H1 (cell line): ENCODE measurements at regions not wholly inside any gene's neighbourhood (a gene's known extent, or its start where the extent isn't known, plus 50 kb on each side); places are given as distances from the start of the nearest gene placed in this dataset.

Source experiments
- CTCF ChIA-PET: fragments of 300-600 bp; sonication (Branson Sonifier 250); formaldehyde crosslinking; loops from one replicate; lab custom pipeline; 2021; ENCODE audit not compliant: partially characterized antibody; lab: Charles Lee
- POLR2A ChIA-PET: fragments of 300-600 bp; sonication (Branson Sonifier 250); formaldehyde crosslinking; loops from one replicate; lab custom pipeline; 2021; ENCODE audit warnings: inconsistent platforms; ENCODE audit not compliant: partially characterized antibody; lab: Charles Lee
- DNase-seq, 2 experiments: peaks; one replicate each; pipeline versions ENCODE4 v3.0.0 to v3.0.0-alpha.2; 2010 to 2022; ENCODE audit warnings: low spot score in 2 of 2, low read depth in 1 of 2, mixed read lengths in 1 of 2
- FAIRE-seq: peaks from 2 replicates; lab custom pipeline; 2011; peaks lifted over from hg19 to GRCh38; lab: Jason Lieb, UNC
- H2AFZ ChIP-seq: 2 replicates; pipeline ENCODE4 v1.8.1; 2012; ENCODE audit warnings: low read length, inconsistent platforms
- H2AK5ac ChIP-seq: 2 replicates; pipeline ENCODE4 v1.6.1; 2013; ENCODE audit warnings: low read depth, low read length
- H2BK120ac ChIP-seq: replicated peaks from 2 replicates; pipeline ENCODE3; 2013; ENCODE audit warnings: low read depth, low read length, inconsistent platforms
- H2BK12ac ChIP-seq: 2 replicates; pipeline ENCODE4 v1.6.1; 2013; ENCODE audit warnings: low read depth, low read length
- H2BK15ac ChIP-seq: 2 replicates; pipeline ENCODE4 v1.6.1; 2013; ENCODE audit warnings: low read length
- H2BK20ac ChIP-seq: 2 replicates; pipeline ENCODE4 v1.6.1; 2013; ENCODE audit warnings: low read length
- H2BK5ac ChIP-seq: 2 replicates; pipeline ENCODE4 v1.6.1; 2013; ENCODE audit warnings: low read depth, low read length
- H3K14ac ChIP-seq: 2 replicates; pipeline ENCODE4 v1.6.1; 2013; ENCODE audit warnings: inconsistent platforms; ENCODE audit not compliant: insufficient read length
- H3K18ac ChIP-seq: 2 replicates; pipeline ENCODE4 v1.6.1; 2013; ENCODE audit warnings: low read length; ENCODE audit errors: extremely low read depth
- H3K23ac ChIP-seq: 2 replicates; pipeline ENCODE4 v1.6.1; 2013; ENCODE audit warnings: inconsistent platforms; ENCODE audit not compliant: insufficient read length
- H3K23me2 ChIP-seq: 2 replicates; pipeline ENCODE4 v1.6.1; 2013; ENCODE audit warnings: low read depth, low read length
- H3K27ac ChIP-seq: 2 replicates; pipeline ENCODE4 v1.6.1; 2011; ENCODE audit warnings: low read depth, low read length, inconsistent platforms
- H3K27me3 ChIP-seq, 4 experiments: replicated peaks in 1 of 4; 1 replicate in 1 of 4; 2 replicates in 3 of 4; pipeline versions ENCODE4 v1.6.1 to v1.8.1; 2011 to 2013; ENCODE audit warnings: low read length in 3 of 4, mild to moderate bottlenecking in 3 of 4, inconsistent platforms in 2 of 4, mixed read lengths in 2 of 4, moderate library complexity in 1 of 4; ENCODE audit not compliant: control insufficient read depth in 3 of 4, insufficient read depth in 3 of 4; ENCODE audit errors: extremely low read depth in 1 of 4
- H3K36me3 ChIP-seq, 4 experiments: 2 replicates each; pipeline versions ENCODE4 v1.6.1 to v1.8.1; 2011 to 2013; ENCODE audit warnings: mild to moderate bottlenecking in 4 of 4, low read length in 3 of 4, moderate library complexity in 2 of 4, control low read depth in 1 of 4, inconsistent platforms in 1 of 4; ENCODE audit not compliant: insufficient read depth in 4 of 4, control insufficient read depth in 2 of 4
- H3K4ac ChIP-seq: replicated peaks from 2 replicates; pipeline ENCODE3; 2013; ENCODE audit warnings: low read length, low read depth, mixed read lengths, inconsistent platforms; ENCODE audit not compliant: insufficient read length
- H3K4me1 ChIP-seq, 4 experiments: replicated peaks in 1 of 4; 1 replicate in 1 of 4; 2 replicates in 3 of 4; pipeline versions ENCODE4 v1.6.1 to v1.8.1; 2011 to 2013; ENCODE audit warnings: low read length in 3 of 4, inconsistent platforms in 2 of 4, mixed read lengths in 1 of 4; ENCODE audit not compliant: insufficient read depth in 4 of 4, control insufficient read depth in 3 of 4
- H3K4me2 ChIP-seq, 2 experiments: 2 replicates each; pipeline versions ENCODE4 v1.6.1 to v1.8.1; 2011 to 2013; ENCODE audit warnings: low read depth in 2 of 2, low read length in 2 of 2, control low read depth in 1 of 2, inconsistent platforms in 1 of 2, mild to moderate bottlenecking in 1 of 2; ENCODE audit not compliant: insufficient read depth in 1 of 2
- H3K4me3 ChIP-seq, 4 experiments: fragments of 200-600, 300-600 bp in 1 of 4; sonication (generic), shearing (Covaris generic), sonication (Bioruptor Twin) in 1 of 4; 2 replicates each; pipeline versions ENCODE4 v1.5.1 to v1.8.1; 2011 to 2016; ENCODE audit warnings: low read length in 4 of 4, low read depth in 3 of 4, control low read depth in 2 of 4, inconsistent platforms in 2 of 4, mild to moderate bottlenecking in 2 of 4, mixed read lengths in 1 of 4, moderate library complexity in 1 of 4; ENCODE audit not compliant: insufficient read depth in 2 of 4; ENCODE audit errors: extremely low read depth in 1 of 4
- H3K56ac ChIP-seq: replicated peaks from 2 replicates; pipeline ENCODE3; 2013; ENCODE audit warnings: low read depth, mild to moderate bottlenecking, mixed read lengths, low read length, inconsistent platforms; ENCODE audit not compliant: insufficient read length
- H3K79me1 ChIP-seq: 2 replicates; pipeline ENCODE4 v1.6.1; 2013; ENCODE audit warnings: low read depth, low read length, control low read depth
- H3K79me2 ChIP-seq, 2 experiments: 2 replicates each; pipeline versions ENCODE4 v1.6.1 to v1.8.1; 2012 to 2013; ENCODE audit warnings: low read length in 2 of 2, mild to moderate bottlenecking in 2 of 2, inconsistent platforms in 1 of 2; ENCODE audit not compliant: insufficient read depth in 2 of 2, control insufficient read depth in 1 of 2
- H3K9ac ChIP-seq, 4 experiments: replicated peaks in 1 of 4; 1 replicate in 1 of 4; 2 replicates in 3 of 4; pipeline versions ENCODE4 v1.6.1 to v1.8.1; 2011 to 2013; ENCODE audit warnings: low read depth in 3 of 4, low read length in 3 of 4, control low read depth in 2 of 4, mild to moderate bottlenecking in 2 of 4, moderate library complexity in 2 of 4, inconsistent platforms in 1 of 4; ENCODE audit errors: extremely low read depth in 1 of 4
- H3K9me3 ChIP-seq, 2 experiments: 2 replicates each; pipeline versions ENCODE4 v1.6.1 to v1.8.1; 2012 to 2013; ENCODE audit warnings: mild to moderate bottlenecking in 2 of 2, moderate library complexity in 2 of 2, control low read depth in 1 of 2, inconsistent platforms in 1 of 2, low read depth in 1 of 2, low read length in 1 of 2, mixed read lengths in 1 of 2; ENCODE audit not compliant: insufficient read depth in 2 of 2
- H4K20me1 ChIP-seq, 2 experiments: replicated peaks in 1 of 2; 2 replicates each; pipeline versions ENCODE3 to v1.8.1; 2011 to 2013; ENCODE audit warnings: inconsistent platforms in 2 of 2, low read length in 2 of 2, mild to moderate bottlenecking in 1 of 2; ENCODE audit not compliant: insufficient read depth in 2 of 2, control insufficient read depth in 1 of 2
- H4K5ac ChIP-seq: 2 replicates; pipeline ENCODE4 v1.6.1; 2013; ENCODE audit warnings: low read length, low read depth, mixed read lengths, inconsistent platforms; ENCODE audit not compliant: insufficient read length
- H4K8ac ChIP-seq: 2 replicates; pipeline ENCODE4 v1.8.0; 2013; ENCODE audit warnings: mild to moderate bottlenecking, moderate library complexity, low read length, inconsistent platforms; ENCODE audit not compliant: insufficient read depth; ENCODE audit errors: extremely low read depth
- H4K91ac ChIP-seq: replicated peaks from 2 replicates; pipeline ENCODE3; 2013; ENCODE audit warnings: low read length, mixed read lengths, inconsistent platforms; ENCODE audit not compliant: insufficient read length
- CREB1 ChIP-seq: IDR thresholded peaks from 2 replicates; pipeline ENCODE4 v1.6.1; 2012; ENCODE audit warnings: inconsistent platforms
- E2F6 ChIP-seq: IDR thresholded peaks from 2 replicates; pipeline ENCODE4 v1.6.1; 2012; ENCODE audit warnings: inconsistent platforms
- EZH2 ChIP-seq: fragments of 200-600 bp; sonication (generic); IDR thresholded peaks from 2 replicates; pipeline ENCODE4 v1.7.1; 2012; ENCODE audit warnings: low read depth, mild to moderate bottlenecking, moderate library complexity, low read length, inconsistent platforms; ENCODE audit not compliant: severe bottlenecking
- HDAC6 ChIP-seq: IDR thresholded peaks from one replicate; pipeline ENCODE4 v1.7.1; 2012; ENCODE audit warnings: low read depth, mild to moderate bottlenecking, inconsistent platforms, low read length, moderate library complexity
- KDM1A ChIP-seq: fragments of 200-600, 300-600 bp; sonication (generic); IDR thresholded peaks from 2 replicates; pipeline ENCODE4 v1.7.1; 2016; ENCODE audit warnings: mild to moderate bottlenecking, low read length, borderline replicate concordance
- PHF8 ChIP-seq: fragments of 200-600 bp; sonication (generic); conservative IDR thresholded peaks from 2 replicates; pipeline ENCODE4 v1.7.1; 2012; ENCODE audit warnings: low read depth, mild to moderate bottlenecking, inconsistent platforms, low read length, moderate library complexity
- POLR2A ChIP-seq, 2 experiments: IDR thresholded peaks; 1 replicate in 1 of 2; 2 replicates in 1 of 2; pipeline ENCODE4 v1.6.1; 2011; ENCODE audit warnings: low read depth in 2 of 2, low read length in 2 of 2, mild to moderate bottlenecking in 2 of 2; ENCODE audit errors: control extremely low read depth in 1 of 2
- POU5F1 ChIP-seq: IDR thresholded peaks from 2 replicates; pipeline ENCODE4 v1.6.1; 2011; ENCODE audit warnings: low read depth, mild to moderate bottlenecking, low read length, moderate library complexity
- SAP30 ChIP-seq: fragments of 300-600 bp; sonication (generic); IDR thresholded peaks from 2 replicates; pipeline ENCODE4 v1.7.1; 2012; ENCODE audit warnings: low read length, moderate library complexity, mild to moderate bottlenecking, inconsistent platforms; ENCODE audit not compliant: insufficient read depth, insufficient replicate concordance
- SIRT6 ChIP-seq: IDR thresholded peaks from one replicate; pipeline ENCODE4 v1.7.1; 2012; ENCODE audit warnings: low read length, inconsistent platforms
- SRF ChIP-seq: IDR thresholded peaks from 2 replicates; pipeline ENCODE4 v1.6.1; 2011; ENCODE audit warnings: mild to moderate bottlenecking, low read depth, low read length, moderate library complexity
- SUZ12 ChIP-seq: fragments of 200-600 bp; sonication (generic); IDR thresholded peaks from 2 replicates; pipeline ENCODE4 v1.6.1; 2012; ENCODE audit warnings: mild to moderate bottlenecking, inconsistent platforms, low read length, moderate library complexity, mixed read lengths
- TAF1 ChIP-seq: IDR thresholded peaks from 2 replicates; pipeline ENCODE4 v1.6.1; 2011; ENCODE audit warnings: mild to moderate bottlenecking, low read depth, low read length
- TBP ChIP-seq: IDR thresholded peaks from 2 replicates; pipeline ENCODE4 v1.6.1; 2011; ENCODE audit warnings: low read depth, low read length, improper control_type of control experiment
- TCF12 ChIP-seq: IDR thresholded peaks from 2 replicates; pipeline ENCODE4 v1.6.1; 2011; ENCODE audit warnings: low read depth, mild to moderate bottlenecking, low read length
- WGBS, 2 experiments: shearing (Covaris generic) in 1 of 2; methylation state at CpG; one replicate each; pipeline versions ENCODE4 v1.1.6 to v1.1.7; 2013 to 2015; ENCODE audit warnings: low lambda C conversion rate in 2 of 2, mixed read lengths in 2 of 2, inconsistent platforms in 1 of 2, low coverage in 1 of 2, missing lambda C conversion rate in 1 of 2; ENCODE audit not compliant: insufficient replicate concordance in 2 of 2, insufficient coverage in 1 of 2, insufficient read length in 1 of 2; ENCODE audit errors: extremely low coverage in 1 of 2, missing lambda C conversion rate in 1 of 2; 5-methylcytosine and 5-hydroxymethylcytosine counted together

- no peak for DNase-seq
- Histone ChIP-seq H3K9me3 (no peaks in the 10 kb centered on the region), H2AK5ac (no peak overlapping the region), H3K4me3 (no peak overlapping the region), H3K56ac (no peak overlapping the region), H2BK12ac (no peak overlapping the region), H2BK15ac (no peak overlapping the region), H2AFZ (no peak overlapping the region), H3K4ac (no peak overlapping the region), H3K27ac (no peak overlapping the region), H3K4me1 (no peaks in the 10 kb centered on the region), H2BK5ac (no peak overlapping the region), H4K91ac (no peak overlapping the region), H3K18ac (no peak overlapping the region), H3K9ac (no peak overlapping the region), H4K5ac (no peak overlapping the region), H2BK20ac (no peak overlapping the region), H2BK120ac (no peak overlapping the region), H3K23me2 (no peaks in the 10 kb centered on the region), H3K14ac (no peak overlapping the region), H3K79me2 (0 out of 4 replicates have a peak, but pooled peaks cover 0 to 2% of the 10 kb centered on the region in 2 experiments), H3K36me3 (peaks cover 0 to 16% (median 0%) of the 10 kb centered on the region in 4 experiments; a peak in 1 of 8 replicates), H3K27me3 (no peaks in the 10 kb centered on the region), H4K8ac (no peak overlapping the region), H3K79me1 (no peaks in the 10 kb centered on the region; the same call in 1 of the 2 replicates), H3K23ac (no peak overlapping the region), H3K4me2 (no peak overlapping the region), H4K20me1 (no peaks in the 10 kb centered on the region)
- CTCF ChIA-PET, result interaction anchor here (1.3 kb wide), 1 partner anchor 102 kb away, joined by 3 read pairs; no protein-coding TSS in a partner anchor
- 87% methylated on average over 2 of the region's 2 CpGs; no CpG with 5 or more reads in 1 of the 2 experiments for WGBS, 2 experiments
- no peak for FAIRE-seq
- POLR2A ChIA-PET, result no interaction called here
- TF ChIP-seq CREB1, result no peak
- TF ChIP-seq POU5F1, result no peak
- TF ChIP-seq SUZ12, result no peak
- no peak for TF ChIP-seq TBP
- TF ChIP-seq SAP30, result no peak
- TF ChIP-seq PHF8, result no peak
- TF ChIP-seq EZH2, result no peak
- TF ChIP-seq KDM1A, result no peak
- no peak for TF ChIP-seq POLR2A (IDR thresholded peaks at IDR 0.05; ENCODE audit: control extremely low read depth in 1 of 2, low read depth in 2 of 2, low read length in 2 of 2)
- TF ChIP-seq SRF, result no peak
- no peak for TF ChIP-seq HDAC6
- no peak for TF ChIP-seq TAF1
- TF ChIP-seq TCF12, result no peak
- TF ChIP-seq SIRT6, result no peak
- TF ChIP-seq E2F6, result no peak
Measured at GRCh38 chr12:5123921-5124320, 80.2 kb downstream of the KCNA5 start.
